HCT116 (cell line): ENCODE measurements at regions not wholly inside any gene's neighbourhood (a gene's known extent, or its start where the extent isn't known, plus 50 kb on each side); places are given as distances from the start of the nearest gene placed in this dataset.

ENCODE experiments used
- ATAC-seq: fragments of 200-7000 bp; cut with Tn5 transposase; 2 replicates; pipeline ENCODE4 v1.9.1; 2020; ENCODE audit warnings: mild to moderate bottlenecking, moderate library complexity
- BruUV-seq: library from RNA; stranded (reverse); fragments of 400-500 nt; replicated peaks from 2 replicates; lab custom pipeline; 2021; lab: Mats Ljungman, UMichigan
- CTCF ChIA-PET: fragments of 300-600 bp; sonication (Branson Sonifier 250); formaldehyde crosslinking; loops from one replicate; lab custom pipeline; 2021; ENCODE audit warnings: antibody characterized with exemption; lab: Charles Lee
- POLR2A ChIA-PET: fragments of 300-600, 350-600 bp; sonication (Branson Sonifier 250); formaldehyde crosslinking; loops from one replicate; lab custom pipeline; 2021; ENCODE audit warnings: antibody characterized with exemption; lab: Charles Lee
- RAD21 ChIA-PET, 2 experiments: fragments of 300-600 bp; sonication (Branson Sonifier 250); formaldehyde crosslinking; loops; one replicate each; lab custom pipeline; 2023; ENCODE audit warnings: low total read pairs in 2 of 2; ENCODE audit not compliant: uncharacterized antibody in 2 of 2, unreplicated experiment in 2 of 2, low non-redundant PET in 1 of 2; lab: Charles Lee
- DNase-seq: peaks from one replicate; pipeline ENCODE4 v3.0.0-alpha.2; 2010; ENCODE audit warnings: low read depth, low spot score
- H2AFZ ChIP-seq: fragments of 200-600 bp; shearing (Covaris generic), sonication (generic); 2 replicates; pipeline ENCODE4 v1.6.1; 2017; ENCODE audit warnings: low read depth, mixed run types, mixed read lengths, antibody characterized with exemption, low read length; ENCODE audit not compliant: poor library complexity, severe bottlenecking
- H3K27ac ChIP-seq: 2 replicates; pipeline ENCODE4 v1.5.1; 2012; ENCODE audit warnings: low read depth, low read length
- H3K27me3 ChIP-seq: fragments of 200-600 bp; sonication (generic); 2 replicates; pipeline ENCODE4 v1.6.1; 2016; ENCODE audit warnings: mixed run types, low read length, mixed read lengths; ENCODE audit not compliant: insufficient read depth
- H3K36me3 ChIP-seq, 2 experiments: fragments of 200-500 bp in 1 of 2; fragments of 200-600 bp in 1 of 2; sonication (Bioruptor generic) in 1 of 2; sonication (generic) in 1 of 2; 2 replicates each; pipeline versions ENCODE4 v1.5.1 to v1.6.1; 2014 to 2016; ENCODE audit warnings: low read length in 2 of 2, inconsistent platforms in 1 of 2, mixed read lengths in 1 of 2, mixed run types in 1 of 2; ENCODE audit not compliant: insufficient read depth in 2 of 2, control insufficient read depth in 1 of 2
- H3K4me1 ChIP-seq, 2 experiments: fragments of 200-600 bp in 1 of 2; sonication (generic) in 1 of 2; 2 replicates each; pipeline versions ENCODE4 v1.5.1 to v1.6.1; 2012 to 2017; ENCODE audit warnings: low read length in 2 of 2, inconsistent platforms in 1 of 2, mild to moderate bottlenecking in 1 of 2, mixed read lengths in 1 of 2, mixed run types in 1 of 2, moderate library complexity in 1 of 2; ENCODE audit not compliant: insufficient read depth in 2 of 2, control insufficient read depth in 1 of 2
- H3K4me2 ChIP-seq: fragments of 200-600 bp; sonication (generic); 2 replicates; pipeline ENCODE4 v1.6.1; 2017; ENCODE audit warnings: mixed run types, low read length, mixed read lengths
- H3K4me3 ChIP-seq, 2 experiments: fragments of 200-600 bp in 1 of 2; sonication (generic) in 1 of 2; replicated peaks in 1 of 2; 2 replicates each; pipeline ENCODE4 v1.5.1; 2011 to 2016; ENCODE audit warnings: low read length in 2 of 2, control low read depth in 1 of 2, low read depth in 1 of 2, mild to moderate bottlenecking in 1 of 2, mixed read lengths in 1 of 2, mixed run types in 1 of 2
- H3K79me2 ChIP-seq: fragments of 200-600 bp; sonication (generic); 2 replicates; pipeline ENCODE4 v1.6.1; 2017; ENCODE audit warnings: mild to moderate bottlenecking, mixed run types, low read length, moderate library complexity, mixed read lengths; ENCODE audit not compliant: insufficient read depth
- H3K9ac ChIP-seq: fragments of 200-600 bp; sonication (generic); 2 replicates; pipeline ENCODE4 v1.6.1; 2016; ENCODE audit warnings: low read length, mixed read lengths
- H3K9me2 ChIP-seq: fragments of 200-600 bp; sonication (generic), shearing (Covaris generic); 2 replicates; pipeline ENCODE4 v1.6.1; 2017; ENCODE audit warnings: mixed run types, mild to moderate bottlenecking, moderate library complexity; ENCODE audit not compliant: insufficient read depth
- H3K9me3 ChIP-seq, 2 experiments: fragments of 200-500 bp in 1 of 2; fragments of 200-600 bp in 1 of 2; sonication (Bioruptor generic) in 1 of 2; sonication (generic) in 1 of 2; 2 replicates each; pipeline ENCODE4 v1.6.1; 2014 to 2017; ENCODE audit warnings: low read length in 2 of 2, mixed read lengths in 2 of 2, inconsistent platforms in 1 of 2, low read depth in 1 of 2, mild to moderate bottlenecking in 1 of 2, mixed run types in 1 of 2, moderate library complexity in 1 of 2; ENCODE audit not compliant: control insufficient read depth in 1 of 2, insufficient read depth in 1 of 2
- H4K20me1 ChIP-seq: fragments of 200-600 bp; sonication (generic), shearing (Covaris generic); 2 replicates; pipeline ENCODE4 v1.6.1; 2017; ENCODE audit warnings: mixed run types, mild to moderate bottlenecking, moderate library complexity; ENCODE audit not compliant: insufficient read depth
- CBX3 ChIP-seq: IDR thresholded peaks from 2 replicates; pipeline ENCODE4 v1.6.1; 2012; ENCODE audit warnings: low read depth
- EGR1 ChIP-seq: IDR thresholded peaks from 2 replicates; pipeline ENCODE4 v1.6.1; 2012; ENCODE audit warnings: low read depth
- EZH2 ChIP-seq: fragments of 200-600 bp; sonication (generic); IDR thresholded peaks from 2 replicates; pipeline ENCODE4 v1.6.1; 2017; ENCODE audit warnings: antibody characterized with exemption, mixed run types
- EZH2phosphoT487 ChIP-seq: fragments of 200-600 bp; IDR thresholded peaks from 2 replicates; pipeline ENCODE4 v1.6.1; 2018; ENCODE audit warnings: antibody characterized with exemption, borderline replicate concordance
- FOSL1 ChIP-seq: IDR thresholded peaks from 2 replicates; pipeline ENCODE4 v1.6.1; 2012; ENCODE audit warnings: low read depth
- JUND ChIP-seq: IDR thresholded peaks from 2 replicates; pipeline ENCODE4 v1.6.1; 2012
- POLR2A ChIP-seq: IDR thresholded peaks from 2 replicates; pipeline ENCODE4 v1.7.0; 2011; ENCODE audit warnings: borderline replicate concordance; ENCODE audit not compliant: insufficient read depth, insufficient read length; ENCODE audit errors: extremely low read depth
- POLR2AphosphoS5 ChIP-seq: IDR thresholded peaks from 2 replicates; pipeline ENCODE4 v1.6.1; 2011; ENCODE audit warnings: mild to moderate bottlenecking, low read depth, low read length, moderate library complexity
- RAD21 ChIP-seq: IDR thresholded peaks from 2 replicates; pipeline ENCODE4 v1.6.1; 2012; ENCODE audit warnings: low read depth, mild to moderate bottlenecking
- SP1 ChIP-seq: IDR thresholded peaks from 2 replicates; pipeline ENCODE4 v1.6.1; 2012; ENCODE audit warnings: low read depth
- SRF ChIP-seq: IDR thresholded peaks from 2 replicates; pipeline ENCODE4 v1.6.1; 2012; ENCODE audit warnings: low read depth
- TCF7L2 ChIP-seq: IDR thresholded peaks from 2 replicates; pipeline ENCODE4 v1.7.0; 2011; ENCODE audit warnings: borderline replicate concordance, inconsistent platforms; ENCODE audit not compliant: insufficient read depth, insufficient read length; ENCODE audit errors: extremely low read depth
- YY1 ChIP-seq: IDR thresholded peaks from 2 replicates; pipeline ENCODE4 v1.6.1; 2011; ENCODE audit warnings: low read length, low read depth, moderate library complexity, mild to moderate bottlenecking; ENCODE audit not compliant: insufficient replicate concordance; ENCODE audit errors: extremely low read depth
- ZFX ChIP-seq: fragments of 450-650 bp; IDR thresholded peaks from 2 replicates; pipeline ENCODE4 v1.6.1; 2017
- ZNF274 ChIP-seq: fragments of 200-500 bp; sonication (Bioruptor generic); IDR thresholded peaks from 2 replicates; pipeline ENCODE4 v1.6.1; 2014; ENCODE audit warnings: mild to moderate bottlenecking, low read depth, low read length, inconsistent platforms
- intact Hi-C: fragments of 100-400 bp; cut with micrococcal nuclease; formaldehyde crosslinking; loops from 2 replicates; pipeline ENCODE4 v1.10.0; 2022
- TF ChIP-seq, protein P1 (sequence below), 3 experiments: fragments of 200-600 bp in 1 of 3; sonication (generic) in 1 of 3; IDR thresholded peaks in 2 of 3; conservative IDR thresholded peaks in 1 of 3; 2 replicates each; pipeline ENCODE4 v1.5.1; 2012 to 2017; ENCODE audit warnings: low read depth in 2 of 3, low read length in 2 of 3, antibody characterized with exemption in 1 of 3, borderline replicate concordance in 1 of 3, control low read depth in 1 of 3, mild to moderate bottlenecking in 1 of 3, mixed read lengths in 1 of 3, mixed run types in 1 of 3, moderate library complexity in 1 of 3; ENCODE audit not compliant: insufficient read depth in 1 of 3
- TF ChIP-seq, protein P2 (sequence below): IDR thresholded peaks from 2 replicates; pipeline ENCODE4 v1.6.1; 2012; ENCODE audit warnings: low read depth

- no peak for TF ChIP-seq JUND
- TF ChIP-seq EGR1, result no peak
- no peak for TF ChIP-seq SP1
- no peak for TF ChIP-seq FOSL1
- no peak for TF ChIP-seq SRF
- no peak for TF ChIP-seq EZH2phosphoT487
- TF ChIP-seq CBX3, result no peak
- Histone ChIP-seq H3K9ac (no peak overlapping the region), H3K4me2 (no peak overlapping the region), H3K79me2 (no peaks in the 10 kb centered on the region), H2AFZ (no peak overlapping the region), H3K27me3 (no peaks in the 10 kb centered on the region), H3K4me3 (no peak overlapping the region), H3K36me3 (no peaks in the 10 kb centered on the region), H3K9me3 (no peaks in the 10 kb centered on the region), H3K4me1 (no peaks in the 10 kb centered on the region), H4K20me1 (no peaks in the 10 kb centered on the region), H3K27ac (no peak overlapping the region), H3K9me2 (no peaks in the 10 kb centered on the region)
- ATAC-seq, result no peak
- RAD21 ChIA-PET, result no interaction called here
- intact Hi-C loops, result no loop called here
- DNase-seq, result no peak
- CTCF ChIA-PET, result no interaction called here
- POLR2A ChIA-PET, result no interaction called here
- BruUV-seq, result no TSS peak
Measured at GRCh38 chr13:80463673-80464352, 122.9 kb upstream of the SPRY2 start.

- ATAC-seq (no peak), DNase-seq (no peak)
- no peak for TF ChIP-seq EGR1
- TF ChIP-seq JUND, result no peak
- no peak for TF ChIP-seq RAD21
- TF ChIP-seq YY1, result no peak
- TF ChIP-seq ZFX, result no peak
- no peak for TF ChIP-seq EZH2
- TF ChIP-seq, protein P1, sequence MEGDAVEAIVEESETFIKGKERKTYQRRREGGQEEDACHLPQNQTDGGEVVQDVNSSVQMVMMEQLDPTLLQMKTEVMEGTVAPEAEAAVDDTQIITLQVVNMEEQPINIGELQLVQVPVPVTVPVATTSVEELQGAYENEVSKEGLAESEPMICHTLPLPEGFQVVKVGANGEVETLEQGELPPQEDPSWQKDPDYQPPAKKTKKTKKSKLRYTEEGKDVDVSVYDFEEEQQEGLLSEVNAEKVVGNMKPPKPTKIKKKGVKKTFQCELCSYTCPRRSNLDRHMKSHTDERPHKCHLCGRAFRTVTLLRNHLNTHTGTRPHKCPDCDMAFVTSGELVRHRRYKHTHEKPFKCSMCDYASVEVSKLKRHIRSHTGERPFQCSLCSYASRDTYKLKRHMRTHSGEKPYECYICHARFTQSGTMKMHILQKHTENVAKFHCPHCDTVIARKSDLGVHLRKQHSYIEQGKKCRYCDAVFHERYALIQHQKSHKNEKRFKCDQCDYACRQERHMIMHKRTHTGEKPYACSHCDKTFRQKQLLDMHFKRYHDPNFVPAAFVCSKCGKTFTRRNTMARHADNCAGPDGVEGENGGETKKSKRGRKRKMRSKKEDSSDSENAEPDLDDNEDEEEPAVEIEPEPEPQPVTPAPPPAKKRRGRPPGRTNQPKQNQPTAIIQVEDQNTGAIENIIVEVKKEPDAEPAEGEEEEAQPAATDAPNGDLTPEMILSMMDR (IDR thresholded peaks at IDR 0.05 in 2 of 3, conservative IDR thresholded peaks at IDR 0.05 in 1 of 3; ENCODE audit: borderline replicate concordance in 1 of 3, insufficient read depth in 1 of 3, low read depth in 2 of 3, low read length in 2 of 3), result no peak
- TF ChIP-seq ZNF274, result no peak
- TF ChIP-seq TCF7L2, result no peak
- no peak for TF ChIP-seq POLR2A
- no peak for TF ChIP-seq POLR2AphosphoS5
- TF ChIP-seq CBX3, result no peak
- TF ChIP-seq, protein P2, sequence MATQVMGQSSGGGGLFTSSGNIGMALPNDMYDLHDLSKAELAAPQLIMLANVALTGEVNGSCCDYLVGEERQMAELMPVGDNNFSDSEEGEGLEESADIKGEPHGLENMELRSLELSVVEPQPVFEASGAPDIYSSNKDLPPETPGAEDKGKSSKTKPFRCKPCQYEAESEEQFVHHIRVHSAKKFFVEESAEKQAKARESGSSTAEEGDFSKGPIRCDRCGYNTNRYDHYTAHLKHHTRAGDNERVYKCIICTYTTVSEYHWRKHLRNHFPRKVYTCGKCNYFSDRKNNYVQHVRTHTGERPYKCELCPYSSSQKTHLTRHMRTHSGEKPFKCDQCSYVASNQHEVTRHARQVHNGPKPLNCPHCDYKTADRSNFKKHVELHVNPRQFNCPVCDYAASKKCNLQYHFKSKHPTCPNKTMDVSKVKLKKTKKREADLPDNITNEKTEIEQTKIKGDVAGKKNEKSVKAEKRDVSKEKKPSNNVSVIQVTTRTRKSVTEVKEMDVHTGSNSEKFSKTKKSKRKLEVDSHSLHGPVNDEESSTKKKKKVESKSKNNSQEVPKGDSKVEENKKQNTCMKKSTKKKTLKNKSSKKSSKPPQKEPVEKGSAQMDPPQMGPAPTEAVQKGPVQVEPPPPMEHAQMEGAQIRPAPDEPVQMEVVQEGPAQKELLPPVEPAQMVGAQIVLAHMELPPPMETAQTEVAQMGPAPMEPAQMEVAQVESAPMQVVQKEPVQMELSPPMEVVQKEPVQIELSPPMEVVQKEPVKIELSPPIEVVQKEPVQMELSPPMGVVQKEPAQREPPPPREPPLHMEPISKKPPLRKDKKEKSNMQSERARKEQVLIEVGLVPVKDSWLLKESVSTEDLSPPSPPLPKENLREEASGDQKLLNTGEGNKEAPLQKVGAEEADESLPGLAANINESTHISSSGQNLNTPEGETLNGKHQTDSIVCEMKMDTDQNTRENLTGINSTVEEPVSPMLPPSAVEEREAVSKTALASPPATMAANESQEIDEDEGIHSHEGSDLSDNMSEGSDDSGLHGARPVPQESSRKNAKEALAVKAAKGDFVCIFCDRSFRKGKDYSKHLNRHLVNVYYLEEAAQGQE, result no peak
- TF ChIP-seq SP1, result no peak
- no peaks in the 10 kb centered on the region for H4K20me1 ChIP-seq
- POLR2A ChIA-PET, result no interaction called here
- BruUV-seq, result no TSS peak
- no peak overlapping the region for H3K4me2 ChIP-seq
- no peaks in the 10 kb centered on the region for H3K27me3 ChIP-seq
- no peak overlapping the region for H3K4me3 ChIP-seq
- no peaks in the 10 kb centered on the region for H3K9me2 ChIP-seq
- no peak overlapping the region for H2AFZ ChIP-seq
- no peak overlapping the region for H3K9ac ChIP-seq
- intact Hi-C loops, result no loop called here
- RAD21 ChIA-PET, result no interaction called here
- CTCF ChIA-PET, result no interaction called here
- no peaks in the 10 kb centered on the region for H3K36me3 ChIP-seq
- no peaks in the 10 kb centered on the region for H3K79me2 ChIP-seq
- no peaks in the 10 kb centered on the region for H3K9me3 ChIP-seq
- no peak overlapping the region for H3K27ac ChIP-seq
- no peaks in the 10 kb centered on the region for H3K4me1 ChIP-seq
Measured at GRCh38 chr13:80462567-80462966, 121.6 kb upstream of the SPRY2 start.
